ENCODE measurements at regions not wholly inside any gene's neighbourhood (a gene's known extent, or its start where the extent isn't known, plus 50 kb on each side); places are given as distances from the start of the nearest gene placed in this dataset.
A peak's percentile ranks its signal among the peaks of the same experiment; 100 is the strongest.

DNA sequence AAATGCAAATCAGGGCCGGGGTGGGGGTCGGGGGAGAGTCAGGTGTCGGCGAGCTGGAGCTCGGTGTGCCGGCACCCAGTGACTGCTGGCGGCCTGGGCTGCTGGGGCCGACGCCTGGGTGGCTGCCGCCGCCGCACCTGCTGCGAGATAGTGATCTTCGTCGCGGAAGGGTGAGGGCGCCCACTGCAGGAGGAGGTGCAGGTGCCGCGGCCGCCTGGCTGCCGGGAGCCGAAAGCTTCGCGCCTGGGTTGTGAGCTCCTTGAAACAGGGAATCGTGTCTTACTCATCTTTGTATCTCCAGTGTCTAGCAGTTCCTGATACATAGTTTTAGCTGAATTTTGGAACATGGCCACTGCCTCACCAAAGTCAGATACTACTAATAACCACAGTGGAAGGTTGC is 64.0 kb upstream of the CPOX start:
- TF ChIP-seq, protein P1, sequence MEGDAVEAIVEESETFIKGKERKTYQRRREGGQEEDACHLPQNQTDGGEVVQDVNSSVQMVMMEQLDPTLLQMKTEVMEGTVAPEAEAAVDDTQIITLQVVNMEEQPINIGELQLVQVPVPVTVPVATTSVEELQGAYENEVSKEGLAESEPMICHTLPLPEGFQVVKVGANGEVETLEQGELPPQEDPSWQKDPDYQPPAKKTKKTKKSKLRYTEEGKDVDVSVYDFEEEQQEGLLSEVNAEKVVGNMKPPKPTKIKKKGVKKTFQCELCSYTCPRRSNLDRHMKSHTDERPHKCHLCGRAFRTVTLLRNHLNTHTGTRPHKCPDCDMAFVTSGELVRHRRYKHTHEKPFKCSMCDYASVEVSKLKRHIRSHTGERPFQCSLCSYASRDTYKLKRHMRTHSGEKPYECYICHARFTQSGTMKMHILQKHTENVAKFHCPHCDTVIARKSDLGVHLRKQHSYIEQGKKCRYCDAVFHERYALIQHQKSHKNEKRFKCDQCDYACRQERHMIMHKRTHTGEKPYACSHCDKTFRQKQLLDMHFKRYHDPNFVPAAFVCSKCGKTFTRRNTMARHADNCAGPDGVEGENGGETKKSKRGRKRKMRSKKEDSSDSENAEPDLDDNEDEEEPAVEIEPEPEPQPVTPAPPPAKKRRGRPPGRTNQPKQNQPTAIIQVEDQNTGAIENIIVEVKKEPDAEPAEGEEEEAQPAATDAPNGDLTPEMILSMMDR (IDR thresholded peaks at IDR 0.05) = peak in 1 of 4 experiments; percentile 6
- no peak for TF ChIP-seq POLR2A (IDR thresholded peaks at IDR 0.05)
